Erythroblast (primary cell): ENCODE measurements at regions not wholly inside any gene's neighbourhood (a gene's known extent, or its start where the extent isn't known, plus 50 kb on each side); places are given as distances from the start of the nearest gene placed in this dataset.
A peak's percentile ranks its signal among the peaks of the same experiment; 100 is the strongest.

Source experiments
- DNase-seq, 2 experiments: peaks; one replicate each; lab custom pipeline; 2025; lab: John Stamatoyannopoulos, UW
- GATA1 ChIP-seq: IDR thresholded peaks from 2 replicates; pipeline ENCODE4 v1.6.1; 2011; ENCODE audit warnings: low read depth, mild to moderate bottlenecking, control low read depth, low read length, moderate library complexity
- POLR2A ChIP-seq: IDR thresholded peaks from 2 replicates; pipeline ENCODE4 v1.6.1; 2011; ENCODE audit warnings: mild to moderate bottlenecking, low read length

GRCh38 chr5:74212336-74212735, 428.2 kb downstream of the ENC1 start:
- DNase-seq: peak; percentile 31 to 36
- TF ChIP-seq GATA1 (no peak), POLR2A (no peak)

GRCh38 chr5:74209571-74209970, 431.0 kb downstream of the ENC1 start:
- DNase-seq: no peak
- no peak for TF ChIP-seq POLR2A
- TF ChIP-seq GATA1: no peak

GRCh38 chr5:74206579-74207550, 433.7 kb downstream of the ENC1 start:
- no peak for DNase-seq
- no peak for TF ChIP-seq GATA1
- no peak for TF ChIP-seq POLR2A

GRCh38 chr5:74205767-74206578, 434.6 kb downstream of the ENC1 start:
- TF ChIP-seq GATA1 (no peak), POLR2A (no peak)
- DNase-seq: no peak

- no peak for DNase-seq
- TF ChIP-seq GATA1 (no peak), POLR2A (no peak)
Observed at GRCh38 chr5:74201334-74202081, 439.0 kb downstream of the ENC1 start.

GRCh38 chr5:74200560-74200959, 440.0 kb downstream of the ENC1 start:
- no peak for DNase-seq
- TF ChIP-seq POLR2A: no peak
- no peak for TF ChIP-seq GATA1

GRCh38 chr5:74199436-74200210, 440.9 kb downstream of the ENC1 start:
- no peak for TF ChIP-seq POLR2A
- no peak for TF ChIP-seq GATA1
- no peak for DNase-seq

GRCh38 chr5:74199005-74199404, 441.5 kb downstream of the ENC1 start:
- no peak for TF ChIP-seq GATA1
- no peak for TF ChIP-seq POLR2A

GRCh38 chr5:74198156-74198555, 442.4 kb downstream of the ENC1 start:
- no peak for DNase-seq
- no peak for TF ChIP-seq GATA1
- TF ChIP-seq POLR2A: no peak

More at GRCh38 chr5:74199005-74199404, 441.5 kb downstream of the ENC1 start:
- DNase-seq: no peak

GRCh38 chr5:74196233-74196632, 444.3 kb downstream of the ENC1 start:
- no peak for DNase-seq
- TF ChIP-seq POLR2A: no peak
- no peak for TF ChIP-seq GATA1

- TF ChIP-seq GATA1 (no peak), POLR2A (no peak)
- no peak for DNase-seq
Observed at GRCh38 chr5:74194196-74194595, 446.3 kb downstream of the ENC1 start.

- DNase-seq: no peak
- TF ChIP-seq POLR2A (no peak), GATA1 (no peak)
Observed at GRCh38 chr5:74192606-74193299, 447.8 kb downstream of the ENC1 start.
